AG04449 (cell line): ENCODE measurements at regions not wholly inside any gene's neighbourhood (a gene's known extent, or its start where the extent isn't known, plus 50 kb on each side); places are given as distances from the start of the nearest gene placed in this dataset.
"Not testable (repeated sequence)": the region's sequence is repeated elsewhere in the genome, so short reads cannot be mapped to it uniquely, and the experiment has no call there.

Source experiments
- CTCF ChIA-PET: fragments of 350-600 bp; formaldehyde crosslinking; extraction: SDS; loops from one replicate; lab custom pipeline; 2021; ENCODE audit warnings: antibody characterized with exemption; lab: Yijun Ruan, JAX
- POLR2A ChIA-PET: fragments of 400-600, 350-600 bp; formaldehyde crosslinking; extraction: SDS; loops from one replicate; lab custom pipeline; 2020; ENCODE audit warnings: antibody characterized with exemption, inconsistent platforms; lab: Yijun Ruan, JAX
- DNase-seq: peaks from one replicate; pipeline ENCODE4 v3.0.0-alpha.2; 2010; ENCODE audit warnings: low read depth, low spot score
- H3K4me3 ChIP-seq: 2 replicates; pipeline ENCODE4 v1.5.1; 2011; ENCODE audit warnings: low read depth, mild to moderate bottlenecking, control low read depth, low read length
- TF ChIP-seq, protein P1 (sequence below): IDR thresholded peaks from one replicate; pipeline ENCODE4 v1.5.1; 2011; ENCODE audit warnings: mild to moderate bottlenecking, moderate library complexity, low read length, control low read depth, inconsistent platforms; ENCODE audit not compliant: insufficient read depth; ENCODE audit errors: missing control alignments

DNA sequence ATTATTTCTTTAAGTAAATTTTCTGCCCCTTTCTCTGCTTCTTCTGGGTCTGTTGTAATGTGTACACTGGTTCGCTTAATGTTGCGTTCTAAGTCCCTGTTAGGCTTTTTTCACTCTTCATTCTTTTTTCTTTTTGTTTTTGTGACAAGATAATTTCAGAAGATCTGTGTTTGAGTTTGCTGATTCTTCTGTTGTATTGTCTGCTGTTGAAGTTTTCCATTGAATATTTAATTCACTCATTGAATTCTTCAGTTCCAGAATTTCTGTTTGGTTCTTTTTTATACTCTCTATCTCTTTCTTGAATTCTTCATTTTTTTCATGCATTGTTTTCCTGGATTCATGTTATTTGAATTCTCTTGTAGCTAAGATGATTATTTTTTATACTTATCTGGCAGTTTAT lies 66.3 kb upstream of the NUDT6 start:
- TF ChIP-seq, protein P1, sequence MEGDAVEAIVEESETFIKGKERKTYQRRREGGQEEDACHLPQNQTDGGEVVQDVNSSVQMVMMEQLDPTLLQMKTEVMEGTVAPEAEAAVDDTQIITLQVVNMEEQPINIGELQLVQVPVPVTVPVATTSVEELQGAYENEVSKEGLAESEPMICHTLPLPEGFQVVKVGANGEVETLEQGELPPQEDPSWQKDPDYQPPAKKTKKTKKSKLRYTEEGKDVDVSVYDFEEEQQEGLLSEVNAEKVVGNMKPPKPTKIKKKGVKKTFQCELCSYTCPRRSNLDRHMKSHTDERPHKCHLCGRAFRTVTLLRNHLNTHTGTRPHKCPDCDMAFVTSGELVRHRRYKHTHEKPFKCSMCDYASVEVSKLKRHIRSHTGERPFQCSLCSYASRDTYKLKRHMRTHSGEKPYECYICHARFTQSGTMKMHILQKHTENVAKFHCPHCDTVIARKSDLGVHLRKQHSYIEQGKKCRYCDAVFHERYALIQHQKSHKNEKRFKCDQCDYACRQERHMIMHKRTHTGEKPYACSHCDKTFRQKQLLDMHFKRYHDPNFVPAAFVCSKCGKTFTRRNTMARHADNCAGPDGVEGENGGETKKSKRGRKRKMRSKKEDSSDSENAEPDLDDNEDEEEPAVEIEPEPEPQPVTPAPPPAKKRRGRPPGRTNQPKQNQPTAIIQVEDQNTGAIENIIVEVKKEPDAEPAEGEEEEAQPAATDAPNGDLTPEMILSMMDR, result no peak
- ChIA-PET CTCF (no interaction called here), POLR2A (no interaction called here)
- DNase-seq, result no peak
- no peak overlapping the region for H3K4me3 ChIP-seq

DNA sequence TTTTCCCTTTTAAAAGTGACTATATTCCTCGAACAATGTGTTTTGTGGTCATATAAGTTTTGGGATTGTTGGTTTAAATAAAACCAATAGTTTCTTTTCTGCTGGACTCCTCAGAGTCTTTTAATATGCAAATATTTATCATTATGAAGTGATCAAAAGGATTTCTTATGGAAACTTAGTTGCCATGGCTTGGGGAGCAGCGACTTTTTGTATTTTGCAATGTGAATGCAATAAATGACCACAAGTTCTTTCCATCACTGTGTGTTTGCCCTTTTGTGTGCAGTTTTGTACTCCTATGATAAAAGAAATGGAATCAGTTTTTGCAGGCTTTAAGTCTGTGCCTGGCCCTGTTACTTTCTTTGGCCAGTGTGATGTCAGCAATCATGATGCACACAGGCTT lies 68.5 kb upstream of the NUDT6 start:
- POLR2A ChIA-PET, result no interaction called here
- TF ChIP-seq, protein P1, result no peak
- no peak for DNase-seq
- H3K4me3 ChIP-seq, result no peak overlapping the region
- CTCF ChIA-PET, result no interaction called here

DNA sequence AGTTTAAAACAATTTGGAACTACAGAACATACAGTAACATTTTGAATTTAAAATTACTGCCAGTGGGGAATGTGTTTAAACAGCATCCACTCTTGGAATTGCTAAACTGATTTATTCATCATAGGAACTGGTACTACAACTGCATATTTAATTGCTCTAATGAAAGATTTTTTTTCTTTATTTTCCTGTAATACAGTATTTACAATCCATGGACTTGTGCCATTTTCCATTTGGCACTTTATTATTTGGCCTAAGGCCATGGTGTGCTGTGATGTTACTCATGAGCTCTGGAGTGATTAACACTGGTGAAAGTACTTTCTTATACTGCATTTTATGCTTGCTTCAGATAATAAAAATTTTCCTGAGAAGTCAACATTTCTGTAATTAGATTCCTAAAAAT lies 69.7 kb upstream of the NUDT6 start:
- CTCF ChIA-PET, result no interaction called here
- TF ChIP-seq, protein P1, result no peak
- POLR2A ChIA-PET, result no interaction called here

DNA sequence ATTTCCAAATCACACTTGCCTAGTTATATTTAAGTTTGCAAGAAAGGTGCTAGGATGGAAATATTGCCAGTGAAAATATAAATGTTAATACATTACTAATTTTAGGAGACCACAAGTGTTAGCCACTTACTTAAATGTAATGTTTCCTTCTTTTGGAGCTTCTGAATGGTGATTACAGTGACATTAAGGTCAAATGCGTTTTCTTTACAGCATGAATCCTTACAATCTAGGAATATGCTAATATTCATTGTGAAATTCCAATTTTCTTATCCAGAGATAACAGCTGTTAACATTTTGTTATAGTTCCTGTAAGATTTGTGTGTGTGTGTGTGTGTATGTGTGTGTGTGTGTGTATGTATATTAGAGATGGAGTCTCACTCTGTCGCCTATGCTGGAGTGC lies 70.2 kb upstream of the NUDT6 start:
- DNase-seq, result no peak
- ChIA-PET CTCF (no interaction called here), POLR2A (no interaction called here)
- TF ChIP-seq, protein P1, result no peak
- no peak overlapping the region for H3K4me3 ChIP-seq

More for the DNA sequence above, 69.7 kb upstream of the NUDT6 start:
- DNase-seq, result no peak
- no peak overlapping the region for H3K4me3 ChIP-seq

DNA sequence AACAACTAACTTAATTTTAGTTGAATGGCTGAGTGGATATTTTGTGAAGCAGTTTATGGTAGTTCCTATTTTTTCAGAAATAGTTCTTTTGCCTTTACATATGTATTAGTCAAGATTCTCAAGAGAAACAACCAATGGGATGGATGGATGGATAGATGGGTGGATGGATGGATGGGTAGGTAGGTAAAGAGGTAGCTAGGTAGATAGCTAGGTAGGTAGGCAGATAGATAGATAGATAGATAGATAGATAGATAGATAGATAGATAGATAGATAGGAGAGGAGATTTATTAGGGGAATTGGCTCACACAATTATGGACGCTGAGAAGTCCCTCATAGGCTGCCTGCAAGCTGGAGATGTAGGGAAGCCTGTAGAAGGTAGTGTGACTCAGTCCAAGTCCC lies 74.0 kb upstream of the NUDT6 start:
- CTCF ChIA-PET, result no interaction called here
- TF ChIP-seq, protein P1, result no peak
- H3K4me3 ChIP-seq, result no peak overlapping the region
- no peak for DNase-seq
- POLR2A ChIA-PET, result no interaction called here

DNA sequence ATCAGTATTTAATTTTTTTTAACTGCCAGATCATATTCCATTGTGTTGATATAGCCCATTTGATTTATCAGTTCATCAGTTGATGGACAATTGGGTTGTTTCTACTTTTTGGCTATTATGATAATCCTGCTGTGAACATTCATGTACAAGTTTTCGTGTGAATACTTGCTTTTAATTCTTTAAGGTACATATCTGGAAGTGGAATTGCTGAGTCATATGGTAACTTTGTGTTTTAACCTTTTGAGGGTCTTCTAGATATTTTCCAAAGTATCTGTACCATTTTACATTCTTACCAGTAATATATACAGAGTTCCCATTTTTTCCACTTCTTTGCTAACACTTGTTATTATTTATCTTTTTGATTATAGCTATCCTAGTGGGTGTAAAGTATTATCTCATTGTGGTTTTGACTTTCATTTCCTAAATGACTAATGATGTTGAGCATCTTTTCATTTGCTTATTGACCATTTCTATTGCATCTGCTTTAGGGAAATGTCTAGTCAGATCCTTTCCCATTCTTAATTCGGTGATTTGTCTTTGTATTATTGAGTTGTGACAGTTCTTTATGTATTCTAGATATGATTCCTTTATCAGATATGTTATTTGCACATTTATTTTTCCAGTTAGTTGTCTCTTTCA lies 75.2 kb upstream of the NUDT6 start:
- ChIA-PET POLR2A (no interaction called here), CTCF (no interaction called here)
- no peak overlapping the region for H3K4me3 ChIP-seq
- TF ChIP-seq, protein P1, result no peak
- no peak for DNase-seq

DNA sequence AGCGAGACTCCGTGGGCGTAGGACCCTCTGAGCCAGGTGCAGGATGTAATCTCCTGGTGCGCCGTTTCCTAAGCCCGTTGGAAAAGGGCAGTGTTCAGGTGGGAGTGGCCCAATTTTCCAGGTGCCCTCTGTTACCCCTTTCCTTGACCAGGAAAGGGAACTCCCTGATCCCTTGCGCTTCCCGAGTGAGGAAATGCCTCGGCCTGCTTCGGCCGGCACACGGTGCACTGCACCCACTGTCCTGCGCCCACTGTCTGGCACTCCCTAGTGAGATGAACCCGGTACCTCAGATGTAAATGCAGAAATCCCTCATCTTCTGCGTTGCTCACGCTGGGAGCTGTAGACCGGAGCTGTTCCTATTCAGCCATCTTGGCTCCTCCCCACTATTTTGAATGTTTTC lies 81.7 kb upstream of the NUDT6 start:
- POLR2A ChIA-PET, H3K4me3 ChIP-seq, DNase-seq, CTCF ChIA-PET: not testable (repeated sequence)

DNA sequence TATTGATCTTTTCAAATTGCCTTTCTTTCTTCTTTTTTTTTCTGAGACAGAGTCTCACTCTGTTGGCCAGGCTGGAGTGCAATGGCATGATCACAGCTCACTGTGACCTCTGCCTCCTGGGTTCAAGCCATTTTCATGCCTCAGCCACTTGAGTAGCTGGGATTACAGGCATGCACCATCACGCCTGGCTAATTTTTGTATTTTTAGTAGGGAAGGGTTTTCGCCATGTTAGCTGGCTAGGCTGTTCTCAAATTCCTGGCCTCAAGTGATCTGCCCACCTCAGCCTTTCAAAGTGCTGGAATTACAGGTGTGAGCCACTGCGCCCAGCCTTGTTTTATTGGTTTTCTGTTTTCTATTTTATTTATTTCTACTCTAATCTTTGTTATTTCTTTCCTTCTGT lies 82.7 kb upstream of the NUDT6 start:
- POLR2A ChIA-PET, CTCF ChIA-PET, DNase-seq, H3K4me3 ChIP-seq: not testable (repeated sequence)
